GM18870 (cell line): ENCODE measurements at regions not wholly inside any gene's neighbourhood (a gene's known extent, or its start where the extent isn't known, plus 50 kb on each side); places are given as distances from the start of the nearest gene placed in this dataset.

Experiments used
- ATAC-seq: cut with Tn5 transposase; IDR thresholded peaks from one replicate; pipeline ENCODE4 v1.9.1; 2021; ENCODE audit warnings: moderate library complexity; ENCODE audit not compliant: unreplicated experiment

GRCh38 chr1:208923946-208924720, 659.4 kb upstream of the CAMK1G start:
- no peak for ATAC-seq

DNA sequence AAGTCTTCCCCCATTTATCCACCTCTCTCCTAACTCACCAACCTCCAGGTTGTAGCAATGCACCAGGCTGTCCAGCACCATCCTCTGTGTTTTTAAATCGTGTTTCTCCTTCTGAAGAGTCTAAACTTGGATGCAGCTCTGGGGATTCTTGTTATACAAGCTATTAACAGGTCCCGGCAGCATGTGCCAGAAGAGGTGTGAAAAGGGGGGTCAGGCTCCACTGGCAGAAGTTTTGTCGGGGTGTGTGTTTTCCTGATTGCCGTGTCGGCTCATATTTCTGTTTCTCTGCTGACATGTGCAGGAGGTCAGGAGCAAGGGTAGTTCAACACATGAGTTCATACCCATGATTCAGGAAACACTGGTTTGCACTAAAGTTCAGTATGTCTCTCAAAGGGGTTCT, 658.6 kb upstream of the CAMK1G start:
- ATAC-seq, result no peak

DNA sequence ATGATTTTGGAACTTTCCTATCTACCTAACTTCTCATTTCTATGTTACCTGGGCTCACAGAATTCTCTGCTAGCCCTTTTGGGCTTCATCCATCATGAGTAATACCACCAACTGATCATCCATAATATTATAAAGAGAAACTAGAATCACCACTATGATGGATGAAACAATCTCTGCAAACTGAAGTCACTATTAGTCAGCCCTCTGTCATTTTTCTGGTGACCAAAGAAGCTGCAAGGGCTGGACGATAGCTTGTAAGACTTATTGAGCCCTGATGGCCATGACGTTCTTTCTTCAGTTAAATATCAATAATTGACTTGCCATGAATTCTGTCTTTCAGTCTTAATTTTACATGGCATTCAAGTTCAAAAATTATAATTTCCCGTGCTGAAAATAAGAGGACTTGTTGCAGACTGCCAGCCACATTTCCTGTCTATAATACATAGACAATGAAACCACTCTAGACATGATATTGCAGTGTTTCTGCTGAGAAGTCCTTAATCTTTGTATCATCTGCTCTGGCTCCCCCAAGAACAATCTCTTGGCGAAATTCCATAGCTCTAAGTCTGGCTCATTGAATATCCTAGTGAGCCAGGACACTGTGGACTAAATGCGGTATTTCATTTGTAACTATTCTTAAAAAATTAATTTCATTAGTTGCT, 655.0 kb upstream of the CAMK1G start:
- no peak for ATAC-seq

GRCh38 chr1:208929575-208929974, 653.9 kb upstream of the CAMK1G start:
- no peak for ATAC-seq

DNA sequence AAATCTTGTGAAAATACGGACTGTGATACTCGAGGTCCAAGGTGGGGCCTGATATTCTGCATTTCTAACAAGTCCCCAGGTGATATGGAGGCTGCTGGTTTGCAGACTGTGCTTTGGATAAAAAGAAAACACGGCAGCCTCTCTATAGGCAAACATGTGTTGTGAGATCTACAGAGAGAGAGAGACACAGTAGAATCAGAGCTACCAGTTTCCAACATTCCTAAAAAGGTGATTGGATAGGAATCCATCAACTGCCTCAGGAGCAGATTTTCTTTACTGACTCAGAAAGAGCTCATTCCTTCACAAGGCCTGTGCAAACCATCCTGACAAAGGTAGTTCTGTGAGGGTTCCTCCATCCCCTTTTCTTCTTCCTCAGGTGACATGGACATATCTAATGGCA, 651.6 kb upstream of the CAMK1G start:
- no peak for ATAC-seq

- no peak for ATAC-seq
Measured at GRCh38 chr1:208933984-208934525, 649.5 kb upstream of the CAMK1G start.

DNA sequence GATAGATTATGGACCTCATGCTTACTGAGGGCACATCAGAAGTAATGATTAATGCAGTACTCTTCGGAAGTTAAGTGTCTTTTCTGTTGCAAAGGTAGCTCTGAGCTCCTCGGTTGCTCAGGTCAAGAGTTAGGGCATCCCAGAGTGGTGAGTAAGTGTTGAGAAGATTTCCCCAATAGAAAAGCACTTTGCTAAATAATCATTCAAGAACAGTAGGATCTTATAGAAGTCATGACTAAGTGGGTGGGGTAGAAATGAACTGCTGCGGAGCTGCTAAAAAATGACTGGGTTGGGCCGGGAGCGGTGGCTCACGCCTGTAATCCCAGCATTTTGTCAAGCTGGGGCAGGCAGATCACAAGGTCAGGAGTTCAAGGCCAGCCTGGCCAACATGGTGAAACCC, 648.6 kb upstream of the CAMK1G start:
- no peak for ATAC-seq

DNA sequence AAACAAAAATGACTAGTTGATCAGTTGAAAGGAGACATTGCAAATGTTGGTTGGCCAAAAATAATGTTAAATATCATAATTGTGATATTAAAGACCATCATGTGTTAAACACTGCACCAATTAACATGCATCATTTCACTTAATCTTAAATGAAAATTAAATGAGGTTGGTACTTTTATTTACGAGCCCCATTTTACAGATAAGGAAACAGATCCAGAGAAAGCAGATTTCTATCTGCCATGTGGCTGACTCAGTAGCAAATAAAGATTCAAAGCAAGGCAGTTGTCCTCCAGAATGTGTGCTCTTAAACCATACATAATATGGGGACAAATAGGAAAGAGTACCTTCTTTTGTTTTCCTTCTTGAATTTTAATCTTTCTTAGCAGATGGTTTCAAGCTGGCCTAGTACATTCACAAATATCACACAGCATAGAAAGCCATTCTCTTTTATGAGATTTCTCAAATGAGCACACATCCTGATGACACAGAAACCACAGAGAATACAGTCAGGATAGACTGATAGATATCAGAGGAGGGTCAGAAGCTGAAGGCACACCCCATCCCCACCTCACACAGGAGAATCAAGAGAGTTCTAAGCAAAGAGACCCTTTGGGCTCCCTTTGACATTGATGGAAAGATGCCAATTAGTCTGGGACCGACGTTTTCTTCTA, 647.9 kb upstream of the CAMK1G start:
- no peak for ATAC-seq

DNA sequence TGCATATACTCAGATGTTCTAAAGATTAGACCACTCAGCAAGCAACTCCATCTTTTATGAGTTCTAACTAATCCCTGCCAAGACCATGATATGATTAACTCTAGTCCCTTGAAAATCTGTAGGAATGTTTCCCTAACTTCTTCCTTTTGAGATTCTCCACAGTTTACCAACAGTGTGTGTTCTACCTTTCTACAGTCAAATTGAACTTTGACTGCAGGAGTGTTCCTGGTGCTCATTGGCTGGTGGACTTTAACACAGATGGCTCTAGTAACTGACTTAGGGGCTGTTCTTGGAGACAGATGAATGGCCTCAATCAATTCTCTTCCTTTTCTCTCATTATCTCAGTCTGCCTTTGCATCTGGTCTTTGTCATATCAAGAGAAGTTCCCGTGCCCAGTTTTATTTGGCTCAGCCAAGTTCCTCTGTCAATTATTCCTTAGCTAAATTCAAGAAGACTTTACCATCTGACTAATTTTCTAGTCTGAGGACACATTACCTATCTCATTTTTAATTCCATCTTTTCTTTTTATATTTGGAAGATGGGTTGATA, 643.9 kb upstream of the CAMK1G start:
- ATAC-seq, result no peak

DNA sequence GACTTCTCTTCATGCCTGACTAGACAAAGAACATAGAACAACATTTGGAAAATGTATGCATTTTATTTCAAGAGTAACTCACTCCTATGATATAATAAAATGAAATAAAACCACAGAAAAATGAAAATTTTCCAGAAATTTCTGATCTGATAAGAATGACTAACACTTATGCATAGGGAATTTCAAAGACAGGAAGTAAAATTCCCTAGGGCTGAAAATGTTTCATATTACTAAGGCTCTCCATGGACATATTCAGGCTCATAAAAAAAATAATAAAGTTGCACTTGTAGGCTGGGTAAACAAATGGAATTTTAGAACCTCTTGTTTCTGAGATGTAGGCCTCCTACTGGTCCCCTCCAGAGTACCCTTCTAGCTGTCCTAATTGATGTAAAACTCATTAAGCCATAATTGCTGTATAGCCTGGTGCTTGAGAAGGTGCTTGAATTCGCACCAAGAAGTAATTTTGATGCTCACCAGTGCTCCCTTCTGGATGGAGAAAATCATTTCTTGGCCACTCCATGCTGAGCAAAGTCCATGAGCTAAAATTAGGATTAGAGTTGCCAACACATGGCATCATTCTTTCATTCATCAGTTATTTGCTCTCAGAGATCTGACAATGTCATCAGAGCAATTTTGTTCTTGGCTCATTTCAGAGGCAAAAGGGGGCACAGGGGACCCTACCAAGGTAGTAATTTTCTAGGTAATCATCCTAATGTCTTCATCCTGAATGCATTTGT, 641.0 kb upstream of the CAMK1G start:
- ATAC-seq, result no peak

- ATAC-seq, result no peak
Measured at GRCh38 chr1:208943291-208943690, 640.2 kb upstream of the CAMK1G start.

GRCh38 chr1:208944981-208945451, 638.5 kb upstream of the CAMK1G start:
- ATAC-seq, result no peak

DNA sequence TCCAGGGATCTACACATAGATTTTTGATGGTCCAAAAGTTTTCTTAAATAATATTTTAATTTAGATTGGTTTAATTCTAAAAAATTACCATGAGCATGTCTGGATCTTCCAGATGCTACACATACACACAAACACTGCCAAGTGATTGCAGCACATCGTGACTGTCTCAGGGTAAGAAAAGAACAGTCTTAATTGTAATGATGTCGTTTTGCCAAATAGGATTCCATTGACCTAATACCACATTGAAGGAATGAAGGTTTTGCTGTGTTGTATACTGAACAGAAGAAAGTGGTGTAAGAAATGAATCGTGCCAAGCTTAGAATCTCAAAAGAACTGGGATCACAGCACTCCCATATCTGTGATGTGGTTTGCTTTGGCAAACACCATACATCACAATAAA, 633.3 kb upstream of the CAMK1G start:
- ATAC-seq, result no peak

- ATAC-seq, result no peak
Measured at GRCh38 chr1:208951026-208951525, 632.4 kb upstream of the CAMK1G start.

GRCh38 chr1:208951908-208952307, 631.6 kb upstream of the CAMK1G start:
- ATAC-seq, result no peak

DNA sequence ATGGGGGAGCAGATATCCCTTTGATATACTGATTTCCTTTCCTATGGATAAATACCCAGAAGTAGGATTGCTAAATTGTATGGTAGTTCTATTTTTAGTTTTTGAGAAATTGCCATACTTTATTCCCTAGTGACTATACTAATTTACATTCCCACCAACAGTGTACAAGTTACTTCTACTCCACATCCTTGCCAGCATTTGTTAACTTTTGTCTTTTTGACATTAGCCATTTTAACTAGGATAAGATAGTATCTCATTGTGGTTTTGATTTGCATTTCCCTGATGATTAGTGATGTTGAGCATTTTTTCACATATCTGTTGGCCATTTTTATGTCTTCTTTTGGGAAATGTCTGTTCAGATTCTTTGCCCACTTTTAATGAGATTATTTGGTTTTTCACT, 620.6 kb upstream of the CAMK1G start:
- ATAC-seq, result no peak

- no peak for ATAC-seq
Measured at GRCh38 chr1:208965351-208965750, 618.2 kb upstream of the CAMK1G start.

GRCh38 chr1:208967334-208967733, 616.2 kb upstream of the CAMK1G start:
- ATAC-seq, result no peak

- ATAC-seq, result no peak
Measured at GRCh38 chr1:208974717-208975116, 608.8 kb upstream of the CAMK1G start.

DNA sequence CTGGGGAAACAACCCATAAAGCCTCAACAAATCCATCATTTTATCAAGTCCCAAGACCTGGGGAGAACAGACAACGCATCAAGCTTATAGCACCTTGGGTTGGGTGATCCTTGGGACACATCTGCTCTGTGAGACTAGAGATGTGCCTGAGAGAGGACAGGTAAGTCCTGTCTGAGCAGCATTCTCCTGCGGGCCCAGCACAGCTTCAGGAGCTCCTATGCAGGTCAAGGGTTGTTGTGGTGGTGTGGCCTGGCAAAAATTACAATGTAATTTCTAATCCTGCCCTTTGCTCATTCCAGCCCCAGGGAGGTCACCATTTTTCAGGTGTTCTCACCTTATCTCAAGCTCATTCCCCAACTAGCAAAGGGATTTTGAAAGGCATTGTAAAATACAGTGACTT, 608.1 kb upstream of the CAMK1G start:
- ATAC-seq, result no peak

GRCh38 chr1:208977012-208977411, 606.5 kb upstream of the CAMK1G start:
- no peak for ATAC-seq
